Right renal cortex interstitium (tissue), 3 donors: ENCODE measurements at regions not wholly inside any gene's neighbourhood (a gene's known extent, or its start where the extent isn't known, plus 50 kb on each side); places are given as distances from the start of the nearest gene placed in this dataset.

Experiments
- DNase-seq, 3 donors: peaks; one replicate each; pipeline ENCODE4 v3.0.0-alpha.2; 2013; ENCODE audit warnings: low read depth in 3 of 3, low spot score in 2 of 3

GRCh38 chr18:27501671-27502070, 316.6 kb upstream of the CHST9 start:
- no peak for DNase-seq

GRCh38 chr18:27500531-27500930, 315.4 kb upstream of the CHST9 start:
- DNase-seq, result no peak

- no peak for DNase-seq
These were observed 312.1 kb upstream of the CHST9 start for GRCh38 chr18:27497246-27497645.

GRCh38 chr18:27493182-27493581, 308.1 kb upstream of the CHST9 start:
- DNase-seq, result no peak

- no peak for DNase-seq
These were observed 306.7 kb upstream of the CHST9 start for GRCh38 chr18:27491772-27492171.

GRCh38 chr18:27483276-27483675, 298.2 kb upstream of the CHST9 start:
- DNase-seq, result no peak

GRCh38 chr18:27478459-27478858, 293.4 kb upstream of the CHST9 start:
- DNase-seq, result no peak

- DNase-seq, result no peak
These were observed 288.2 kb upstream of the CHST9 start for GRCh38 chr18:27473318-27473717.

- no peak for DNase-seq
These were observed 282.0 kb upstream of the CHST9 start for GRCh38 chr18:27467073-27467472.

GRCh38 chr18:27461957-27462356, 276.8 kb upstream of the CHST9 start:
- DNase-seq, result no peak

- no peak for DNase-seq
These were observed 264.0 kb upstream of the CHST9 start for GRCh38 chr18:27449104-27449503.

GRCh38 chr18:27447930-27448329, 262.8 kb upstream of the CHST9 start:
- DNase-seq, result no peak

GRCh38 chr18:27447451-27447881, 262.4 kb upstream of the CHST9 start:
- no peak for DNase-seq

GRCh38 chr18:27430595-27430994, 245.5 kb upstream of the CHST9 start:
- DNase-seq, result no peak

GRCh38 chr18:27428716-27429475, 243.8 kb upstream of the CHST9 start:
- no peak for DNase-seq

GRCh38 chr18:27428120-27428519, 243.0 kb upstream of the CHST9 start:
- DNase-seq, result no peak

- no peak for DNase-seq
These were observed 238.5 kb upstream of the CHST9 start for GRCh38 chr18:27423581-27423980.

- no peak for DNase-seq
These were observed 234.5 kb upstream of the CHST9 start for GRCh38 chr18:27419646-27420045.

GRCh38 chr18:27415495-27415894, 230.4 kb upstream of the CHST9 start:
- no peak for DNase-seq

GRCh38 chr18:27414682-27415081, 229.6 kb upstream of the CHST9 start:
- no peak for DNase-seq

- DNase-seq, result peak; percentile 43 to 48 (median 47)
These were observed 228.6 kb upstream of the CHST9 start for GRCh38 chr18:27413495-27414401.

GRCh38 chr18:27412556-27412955, 227.4 kb upstream of the CHST9 start:
- DNase-seq, result no peak
